ENCODE measurements at regions not wholly inside any gene's neighbourhood (a gene's known extent, or its start where the extent isn't known, plus 50 kb on each side); places are given as distances from the start of the nearest gene placed in this dataset.
"Not testable (repeated sequence)": the region's sequence is repeated elsewhere in the genome, so short reads cannot be mapped to it uniquely, and the experiment has no call there.

GRCh38 chr4:69344786-69345185, 64.5 kb downstream of the UGT2B28 start:
- intact Hi-C loops (cut with micrococcal nuclease): not testable (repeated sequence)

GRCh38 chr4:69348746-69349145, 68.5 kb downstream of the UGT2B28 start:
- intact Hi-C loops (cut with micrococcal nuclease): not testable (repeated sequence)

- intact Hi-C loops (cut with micrococcal nuclease): no loop called here
Measured at GRCh38 chr4:69360271-69360670, 80.0 kb downstream of the UGT2B28 start.

GRCh38 chr4:69360768-69361167, 80.5 kb downstream of the UGT2B28 start:
- intact Hi-C loops (cut with micrococcal nuclease): not testable (repeated sequence)

GRCh38 chr4:69362351-69362750, 82.1 kb downstream of the UGT2B28 start:
- intact Hi-C loops (cut with micrococcal nuclease): no loop called here

GRCh38 chr4:69367664-69368063, 87.4 kb downstream of the UGT2B28 start:
- intact Hi-C loops (cut with micrococcal nuclease): not testable (repeated sequence)

GRCh38 chr4:69376450-69376849, 96.2 kb downstream of the UGT2B28 start:
- intact Hi-C loops (cut with micrococcal nuclease): no loop called here

GRCh38 chr4:69377562-69377961, 97.3 kb downstream of the UGT2B28 start:
- intact Hi-C loops (cut with micrococcal nuclease): no loop called here

GRCh38 chr4:69383281-69383680, 103.0 kb downstream of the UGT2B28 start:
- intact Hi-C loops (cut with micrococcal nuclease): loop anchor here (5.0 kb wide), 1 partner anchor 161 kb away; no protein-coding TSS in a partner anchor

- intact Hi-C loops (cut with micrococcal nuclease): not testable (repeated sequence)
Measured at GRCh38 chr4:69389111-69389510, 106.6 kb downstream of the UGT2B4 start.

- intact Hi-C loops (cut with micrococcal nuclease): no loop called here
Measured at GRCh38 chr4:69408451-69408850, 87.3 kb downstream of the UGT2B4 start.

GRCh38 chr4:69411981-69412380, 83.7 kb downstream of the UGT2B4 start:
- intact Hi-C loops (cut with micrococcal nuclease): not testable (repeated sequence)

- intact Hi-C loops (cut with micrococcal nuclease): not testable (repeated sequence)
Measured at GRCh38 chr4:69424722-69425121, 71.0 kb downstream of the UGT2B4 start.

Measured in T-helper 2 cell treated with Interferon-gamma antibody and Interleukin-4, amounts not matched to agents 100 ng/mL and 5 ng/mL, for 36 hours (primary cell).